K562 (cell line): ENCODE measurements at regions not wholly inside any gene's neighbourhood (a gene's known extent, or its start where the extent isn't known, plus 50 kb on each side); places are given as distances from the start of the nearest gene placed in this dataset.

Experiments
- CBX5 ChIP-seq: IDR thresholded peaks from 2 replicates; pipeline ENCODE4 v1.6.1; 2014; ENCODE audit warnings: low read depth, borderline replicate concordance
- ETV1 ChIP-seq: fragments of 450-650 bp; conservative IDR thresholded peaks from 2 replicates; pipeline ENCODE4 v1.6.1; 2016; ENCODE audit warnings: missing genetic modification characterization, control low read depth, low read depth, missing compliant biosample characterization
- TF ChIP-seq, protein P1 (sequence below): sonication (generic); formaldehyde crosslinking; IDR thresholded peaks from 2 replicates; pipeline ENCODE4 v1.8.1; 2023; ENCODE audit warnings: mild to moderate bottlenecking, missing genetic modification reagents

DNA sequence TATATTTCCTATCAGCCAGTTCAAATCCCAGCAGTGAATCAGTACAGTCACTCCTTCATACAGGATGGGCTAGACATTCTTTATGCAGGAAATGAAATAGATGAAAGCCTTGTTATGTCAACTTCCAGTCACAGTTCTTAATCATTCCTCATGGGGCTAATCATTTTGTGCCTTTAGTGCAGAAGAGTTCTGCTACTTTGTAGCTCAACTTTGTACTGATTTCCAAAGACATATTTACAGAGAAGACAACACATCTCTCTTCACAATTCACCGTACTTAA, 593.9 kb upstream of the NETO1 start:
- TF ChIP-seq, protein P1, sequence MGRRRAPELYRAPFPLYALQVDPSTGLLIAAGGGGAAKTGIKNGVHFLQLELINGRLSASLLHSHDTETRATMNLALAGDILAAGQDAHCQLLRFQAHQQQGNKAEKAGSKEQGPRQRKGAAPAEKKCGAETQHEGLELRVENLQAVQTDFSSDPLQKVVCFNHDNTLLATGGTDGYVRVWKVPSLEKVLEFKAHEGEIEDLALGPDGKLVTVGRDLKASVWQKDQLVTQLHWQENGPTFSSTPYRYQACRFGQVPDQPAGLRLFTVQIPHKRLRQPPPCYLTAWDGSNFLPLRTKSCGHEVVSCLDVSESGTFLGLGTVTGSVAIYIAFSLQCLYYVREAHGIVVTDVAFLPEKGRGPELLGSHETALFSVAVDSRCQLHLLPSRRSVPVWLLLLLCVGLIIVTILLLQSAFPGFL (CRISPR knock-in tag): no peak
- TF ChIP-seq ETV1 (tag): no peak
- no peak for TF ChIP-seq CBX5
